Neuronal stem cell (in vitro differentiated cells): ENCODE measurements at regions not wholly inside any gene's neighbourhood (a gene's known extent, or its start where the extent isn't known, plus 50 kb on each side); places are given as distances from the start of the nearest gene placed in this dataset.

Experiments
- DNase-seq: peaks from one replicate; pipeline ENCODE4 v3.0.0-alpha.2; 2013; ENCODE audit warnings: low spot score
- H2AFZ ChIP-seq: one replicate; pipeline ENCODE4 v1.6.1; 2013; ENCODE audit warnings: mild to moderate bottlenecking, low read length, inconsistent platforms
- H2AK5ac ChIP-seq: 2 replicates; pipeline ENCODE4 v1.6.1; 2013; ENCODE audit warnings: low read depth, mild to moderate bottlenecking, inconsistent platforms, low read length, moderate library complexity, mixed read lengths
- H2BK120ac ChIP-seq: 2 replicates; pipeline ENCODE4 v1.6.1; 2013; ENCODE audit warnings: low read depth, mild to moderate bottlenecking, inconsistent platforms, low read length, moderate library complexity, mixed read lengths
- H2BK12ac ChIP-seq: one replicate; pipeline ENCODE4 v1.6.1; 2013; ENCODE audit warnings: low read length, inconsistent platforms
- H2BK15ac ChIP-seq: 2 replicates; pipeline ENCODE4 v1.6.1; 2013; ENCODE audit warnings: mild to moderate bottlenecking, low read length, inconsistent platforms, mixed read lengths
- H2BK5ac ChIP-seq: one replicate; pipeline ENCODE4 v1.6.1; 2013; ENCODE audit warnings: inconsistent platforms, mild to moderate bottlenecking, low read length, moderate library complexity
- H3K14ac ChIP-seq: one replicate; pipeline ENCODE4 v1.6.1; 2013; ENCODE audit warnings: low read length, inconsistent platforms
- H3K18ac ChIP-seq: 2 replicates; pipeline ENCODE4 v1.6.1; 2013; ENCODE audit warnings: low read length, inconsistent platforms
- H3K23ac ChIP-seq: 2 replicates; pipeline ENCODE4 v1.6.1; 2013; ENCODE audit warnings: low read depth, mild to moderate bottlenecking, mixed read lengths, low read length, inconsistent platforms; ENCODE audit not compliant: poor library complexity
- H3K27ac ChIP-seq: replicated peaks from 3 replicates; pipeline ENCODE4 v1.5.1; 2013; ENCODE audit warnings: low read length, inconsistent platforms
- H3K27me3 ChIP-seq, 3 experiments: 2 replicates each; pipeline ENCODE4 v1.6.1; 2013; ENCODE audit warnings: low read length in 3 of 3, mild to moderate bottlenecking in 2 of 3, inconsistent platforms in 1 of 3, low read depth in 1 of 3, mixed read lengths in 1 of 3, moderate library complexity in 1 of 3; ENCODE audit not compliant: control insufficient read depth in 3 of 3, insufficient read depth in 3 of 3
- H3K36me3 ChIP-seq, 2 donors: replicated peaks in 1 of 2; 2 replicates each; pipeline ENCODE4 v1.6.1; 2013; ENCODE audit warnings: low read length in 2 of 2; ENCODE audit not compliant: control insufficient read depth in 2 of 2, insufficient read depth in 2 of 2
- H3K4ac ChIP-seq: 2 replicates; pipeline ENCODE4 v1.6.1; 2013; ENCODE audit warnings: inconsistent platforms, mild to moderate bottlenecking, low read length, moderate library complexity
- H3K4me1 ChIP-seq, 2 donors: 1 replicate in 1 of 2; 2 replicates in 1 of 2; pipeline ENCODE4 v1.6.1; 2013; ENCODE audit warnings: low read length in 2 of 2, low read depth in 1 of 2; ENCODE audit not compliant: control insufficient read depth in 2 of 2, insufficient read depth in 1 of 2
- H3K4me2 ChIP-seq: one replicate; pipeline ENCODE4 v1.6.1; 2013; ENCODE audit warnings: mild to moderate bottlenecking, low read length, inconsistent platforms; ENCODE audit not compliant: insufficient read depth, poor library complexity, severe bottlenecking
- H3K4me3 ChIP-seq, 2 donors: 2 replicates each; pipeline ENCODE4 v1.5.1; 2013; ENCODE audit warnings: low read length in 2 of 2, mild to moderate bottlenecking in 2 of 2, inconsistent platforms in 1 of 2, moderate library complexity in 1 of 2
- H3K79me1 ChIP-seq: one replicate; pipeline ENCODE4 v1.6.1; 2013; ENCODE audit warnings: low read depth, mild to moderate bottlenecking, inconsistent platforms, low read length, moderate library complexity
- H3K9ac ChIP-seq: one replicate; pipeline ENCODE4 v1.6.1; 2013; ENCODE audit warnings: mild to moderate bottlenecking, low read depth, low read length, inconsistent platforms; ENCODE audit not compliant: poor library complexity
- H3K9me3 ChIP-seq, 2 donors: replicated peaks in 1 of 2; 2 replicates each; pipeline versions ENCODE3 to v1.6.1; 2013; ENCODE audit warnings: low read length in 2 of 2, mild to moderate bottlenecking in 2 of 2, inconsistent platforms in 1 of 2, low read depth in 1 of 2, mixed read lengths in 1 of 2, moderate library complexity in 1 of 2; ENCODE audit not compliant: control insufficient read depth in 2 of 2, insufficient read depth in 1 of 2
- H4K8ac ChIP-seq: one replicate; pipeline ENCODE4 v1.6.1; 2013; ENCODE audit warnings: low read depth, mild to moderate bottlenecking, inconsistent platforms, low read length, moderate library complexity
- H4K91ac ChIP-seq: one replicate; pipeline ENCODE4 v1.6.1; 2013; ENCODE audit warnings: low read length, low read depth, mild to moderate bottlenecking, inconsistent platforms; ENCODE audit not compliant: poor library complexity
- WGBS, 2 donors: extraction: QIAGEN DNeasy Blood & Tissue Kit; methylation state at CpG; one replicate each; pipeline ENCODE4 v1.1.7; 2013; ENCODE audit warnings: missing lambda C conversion rate in 2 of 2, mixed read lengths in 1 of 2; ENCODE audit not compliant: insufficient read length in 2 of 2, insufficient replicate concordance in 1 of 2; ENCODE audit errors: extremely low coverage in 2 of 2; 5-methylcytosine and 5-hydroxymethylcytosine counted together

DNA sequence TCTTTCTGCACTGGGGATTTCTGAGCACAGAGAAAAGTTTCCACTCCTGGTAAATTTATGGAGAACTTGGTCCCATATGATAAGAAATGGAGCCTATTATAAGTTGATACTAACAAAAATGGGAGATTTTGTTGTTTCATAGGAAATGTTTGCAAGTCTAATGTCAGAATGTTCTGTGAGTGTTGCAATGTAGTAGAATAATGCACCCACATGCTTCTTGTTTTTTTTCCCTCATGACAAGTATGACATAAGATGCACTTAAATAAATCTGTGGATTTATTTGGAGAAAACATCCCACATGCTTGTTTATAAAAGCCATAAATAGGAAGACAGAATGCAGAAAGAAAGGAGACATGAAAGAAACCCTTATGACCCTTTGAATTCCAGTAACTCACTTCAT, 50.8 kb upstream of the KCNJ6 start:
- no peaks in the 10 kb centered on the region for H3K36me3 ChIP-seq
- no peak overlapping the region for H3K4me2 ChIP-seq
- no peak overlapping the region for H3K9ac ChIP-seq
- no peak overlapping the region for H3K23ac ChIP-seq
- no peaks in the 10 kb centered on the region for H3K4me1 ChIP-seq
- no peak overlapping the region for H2AK5ac ChIP-seq
- no peak overlapping the region for H3K27ac ChIP-seq
- H3K79me1 ChIP-seq, result no peaks in the 10 kb centered on the region
- no peak overlapping the region for H2BK120ac ChIP-seq
- no peak overlapping the region for H2AFZ ChIP-seq
- no peak overlapping the region for H2BK12ac ChIP-seq
- no peak overlapping the region for H3K14ac ChIP-seq
- H4K8ac ChIP-seq, result no peak overlapping the region
- no peak for DNase-seq
- H3K27me3 ChIP-seq, result peaks cover 0 to 7% (median 0%) of the 10 kb centered on the region in 3 experiments
- H3K18ac ChIP-seq, result no peak overlapping the region
- H4K91ac ChIP-seq, result no peak overlapping the region
- no peak overlapping the region for H2BK15ac ChIP-seq
- no peak overlapping the region for H3K4me3 ChIP-seq
- no peak overlapping the region for H3K4ac ChIP-seq
- H2BK5ac ChIP-seq, result no peak overlapping the region
- H3K9me3 ChIP-seq, result no peaks in the 10 kb centered on the region

DNA sequence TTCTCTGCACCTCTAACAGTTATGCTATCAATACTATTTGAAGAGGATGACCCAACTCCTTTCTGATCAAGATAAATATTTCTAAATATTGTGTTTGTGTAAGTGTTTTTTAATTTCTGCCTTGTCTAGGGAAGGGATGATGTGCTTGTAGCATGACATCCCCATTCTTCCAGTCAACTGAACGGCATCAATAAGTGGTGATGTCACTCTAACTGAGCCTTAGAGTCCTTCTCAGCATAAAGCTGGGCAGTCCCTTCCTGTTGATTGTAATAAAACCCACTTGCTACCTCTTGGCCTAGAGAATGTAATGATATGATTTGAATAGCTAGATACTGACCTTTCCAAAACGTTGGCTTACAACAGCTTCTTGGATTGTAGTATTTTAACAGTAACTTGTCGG, 52.5 kb upstream of the KCNJ6 start:
- H4K91ac ChIP-seq, result no peak overlapping the region
- H3K9ac ChIP-seq, result no peak overlapping the region
- no peaks in the 10 kb centered on the region for H3K9me3 ChIP-seq
- no peak overlapping the region for H2BK15ac ChIP-seq
- no peak overlapping the region for H2AK5ac ChIP-seq
- no peak overlapping the region for H3K14ac ChIP-seq
- H3K4me1 ChIP-seq, result no peaks in the 10 kb centered on the region
- H3K79me1 ChIP-seq, result no peaks in the 10 kb centered on the region
- H3K23ac ChIP-seq, result no peak overlapping the region
- no peak overlapping the region for H3K4me2 ChIP-seq
- no peak overlapping the region for H3K4ac ChIP-seq
- no peak overlapping the region for H2BK12ac ChIP-seq
- H2AFZ ChIP-seq, result no peak overlapping the region
- H3K36me3 ChIP-seq, result no peaks in the 10 kb centered on the region
- no peak overlapping the region for H2BK120ac ChIP-seq
- H2BK5ac ChIP-seq, result no peak overlapping the region
- H3K27ac ChIP-seq, result no peak overlapping the region
- peaks cover 0 to 7% (median 0%) of the 10 kb centered on the region in 3 experiments for H3K27me3 ChIP-seq
- no peak overlapping the region for H4K8ac ChIP-seq
- H3K4me3 ChIP-seq, result no peak overlapping the region
- no CpG with 5 or more reads among the region's 3 CpGs for WGBS, 2 donors
- DNase-seq, result no peak
- H3K18ac ChIP-seq, result no peak overlapping the region

DNA sequence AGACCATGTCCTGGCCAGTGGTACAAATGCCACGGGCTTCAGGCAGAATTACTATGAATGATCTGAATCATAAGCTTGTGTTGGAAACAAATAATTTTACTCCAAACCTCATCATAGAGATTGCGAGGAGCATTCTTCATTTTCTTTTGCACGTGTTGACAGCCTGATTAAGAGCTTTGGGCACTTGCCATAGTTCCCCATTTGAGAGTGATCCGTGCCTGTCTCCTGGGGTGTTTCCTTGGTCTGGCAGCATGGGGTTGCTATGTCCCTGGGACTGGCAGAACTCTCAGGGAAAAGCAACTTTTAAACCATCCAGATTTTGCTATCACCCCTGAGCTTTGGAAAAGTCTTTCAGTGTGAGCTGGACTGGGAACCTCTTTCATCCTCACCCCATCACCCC, 54.3 kb upstream of the KCNJ6 start:
- H3K36me3 ChIP-seq, result no peaks in the 10 kb centered on the region
- no peaks in the 10 kb centered on the region for H3K79me1 ChIP-seq
- no peak overlapping the region for H2BK15ac ChIP-seq
- no peak overlapping the region for H3K27ac ChIP-seq
- no peak overlapping the region for H2BK12ac ChIP-seq
- no peak overlapping the region for H3K14ac ChIP-seq
- no peak overlapping the region for H3K18ac ChIP-seq
- no peak overlapping the region for H3K23ac ChIP-seq
- H4K8ac ChIP-seq, result no peak overlapping the region
- H2BK120ac ChIP-seq, result no peak overlapping the region
- no CpG with 5 or more reads among the region's 4 CpGs for WGBS, 2 donors
- no peak overlapping the region for H3K4me2 ChIP-seq
- no peak for DNase-seq
- H3K4me1 ChIP-seq, result no peaks in the 10 kb centered on the region
- no peak overlapping the region for H2AK5ac ChIP-seq
- H3K27me3 ChIP-seq, result peaks cover 0 to 5% (median 0%) of the 10 kb centered on the region in 3 experiments
- H3K4ac ChIP-seq, result no peak overlapping the region
- no peak overlapping the region for H3K4me3 ChIP-seq
- no peak overlapping the region for H3K9ac ChIP-seq
- H2AFZ ChIP-seq, result no peak overlapping the region
- H3K9me3 ChIP-seq, result no peaks in the 10 kb centered on the region
- H2BK5ac ChIP-seq, result no peak overlapping the region
- H4K91ac ChIP-seq, result no peak overlapping the region

DNA sequence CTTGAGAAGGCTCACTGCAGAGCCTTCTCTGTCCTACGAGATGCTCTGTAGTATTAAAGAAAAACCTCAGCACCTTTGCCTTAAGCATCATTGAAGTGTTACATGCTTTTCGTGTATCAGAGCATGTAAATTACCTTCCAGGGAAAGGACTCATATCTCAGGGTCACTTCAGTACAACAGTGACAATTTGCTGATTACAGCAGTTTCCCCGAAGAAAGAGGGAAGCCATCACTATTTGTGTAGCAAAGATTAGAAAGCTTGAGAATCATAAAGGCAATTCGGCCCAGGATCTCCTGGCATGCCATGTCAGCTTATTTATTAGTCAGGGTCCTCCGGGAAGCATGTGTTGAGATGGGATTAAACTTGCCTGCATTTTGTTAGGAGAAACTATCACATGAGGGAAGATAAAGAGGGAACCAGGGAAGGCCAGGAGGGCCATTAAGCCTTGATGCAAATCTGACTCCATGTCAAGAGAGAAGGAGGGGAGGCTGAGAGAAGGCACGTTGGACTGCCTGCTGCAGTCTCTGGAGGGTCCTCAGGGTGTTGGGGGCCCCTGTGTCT, 55.2 kb upstream of the KCNJ6 start:
- H3K4me1 ChIP-seq, result no peaks in the 10 kb centered on the region
- no peak overlapping the region for H3K4me3 ChIP-seq
- no peak overlapping the region for H2BK120ac ChIP-seq
- H3K79me1 ChIP-seq, result no peaks in the 10 kb centered on the region
- no peak overlapping the region for H3K4me2 ChIP-seq
- no peak overlapping the region for H2BK12ac ChIP-seq
- no peak overlapping the region for H4K8ac ChIP-seq
- no peaks in the 10 kb centered on the region for H3K36me3 ChIP-seq
- no peak overlapping the region for H4K91ac ChIP-seq
- H3K4ac ChIP-seq, result no peak overlapping the region
- no peak overlapping the region for H3K9ac ChIP-seq
- peak overlapping the region; percentile 2 for H2BK5ac ChIP-seq
- no CpG with 5 or more reads among the region's 6 CpGs for WGBS, 2 donors
- no peak overlapping the region for H2AK5ac ChIP-seq
- no peak overlapping the region for H3K14ac ChIP-seq
- H3K27ac ChIP-seq, result no peak overlapping the region
- H3K23ac ChIP-seq, result no peak overlapping the region
- H2AFZ ChIP-seq, result no peak overlapping the region
- no peak overlapping the region for H2BK15ac ChIP-seq
- no peak for DNase-seq
- H3K27me3 ChIP-seq, result peaks cover 0 to 5% (median 0%) of the 10 kb centered on the region in 3 experiments
- H3K9me3 ChIP-seq, result no peaks in the 10 kb centered on the region
- H3K18ac ChIP-seq, result no peak overlapping the region
